ENCODE measurements at regions not wholly inside any gene's neighbourhood (a gene's known extent, or its start where the extent isn't known, plus 50 kb on each side); places are given as distances from the start of the nearest gene placed in this dataset.

DNA sequence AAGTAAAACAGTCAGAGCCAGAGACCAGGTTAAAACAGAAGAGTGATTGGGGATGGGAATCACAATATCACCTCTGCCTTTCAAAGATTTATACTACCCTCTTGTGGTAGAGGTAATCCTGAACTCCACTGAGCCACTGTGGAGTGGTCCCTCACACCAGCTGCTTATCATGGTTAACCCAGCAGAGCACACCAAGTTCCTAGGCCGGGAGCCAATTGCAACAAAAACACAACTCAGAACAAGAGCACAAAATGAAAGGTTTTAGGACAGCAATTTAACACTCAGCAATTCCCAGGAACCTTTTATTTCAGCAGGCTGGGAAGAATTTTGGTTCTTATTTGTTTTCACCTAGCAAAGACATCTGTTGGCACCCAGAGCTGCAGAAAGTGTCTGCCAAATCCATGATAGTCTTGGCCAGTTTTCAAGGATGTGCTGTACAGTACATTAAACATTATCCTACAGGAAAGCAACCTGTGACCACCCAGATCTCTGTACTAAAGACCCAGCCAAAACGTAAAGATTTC is 220.5 kb upstream of the ATXN7L3B start:
- TF ChIP-seq, protein P1, sequence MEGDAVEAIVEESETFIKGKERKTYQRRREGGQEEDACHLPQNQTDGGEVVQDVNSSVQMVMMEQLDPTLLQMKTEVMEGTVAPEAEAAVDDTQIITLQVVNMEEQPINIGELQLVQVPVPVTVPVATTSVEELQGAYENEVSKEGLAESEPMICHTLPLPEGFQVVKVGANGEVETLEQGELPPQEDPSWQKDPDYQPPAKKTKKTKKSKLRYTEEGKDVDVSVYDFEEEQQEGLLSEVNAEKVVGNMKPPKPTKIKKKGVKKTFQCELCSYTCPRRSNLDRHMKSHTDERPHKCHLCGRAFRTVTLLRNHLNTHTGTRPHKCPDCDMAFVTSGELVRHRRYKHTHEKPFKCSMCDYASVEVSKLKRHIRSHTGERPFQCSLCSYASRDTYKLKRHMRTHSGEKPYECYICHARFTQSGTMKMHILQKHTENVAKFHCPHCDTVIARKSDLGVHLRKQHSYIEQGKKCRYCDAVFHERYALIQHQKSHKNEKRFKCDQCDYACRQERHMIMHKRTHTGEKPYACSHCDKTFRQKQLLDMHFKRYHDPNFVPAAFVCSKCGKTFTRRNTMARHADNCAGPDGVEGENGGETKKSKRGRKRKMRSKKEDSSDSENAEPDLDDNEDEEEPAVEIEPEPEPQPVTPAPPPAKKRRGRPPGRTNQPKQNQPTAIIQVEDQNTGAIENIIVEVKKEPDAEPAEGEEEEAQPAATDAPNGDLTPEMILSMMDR (IDR thresholded peaks at IDR 0.05), result peak; percentile 85

DNA sequence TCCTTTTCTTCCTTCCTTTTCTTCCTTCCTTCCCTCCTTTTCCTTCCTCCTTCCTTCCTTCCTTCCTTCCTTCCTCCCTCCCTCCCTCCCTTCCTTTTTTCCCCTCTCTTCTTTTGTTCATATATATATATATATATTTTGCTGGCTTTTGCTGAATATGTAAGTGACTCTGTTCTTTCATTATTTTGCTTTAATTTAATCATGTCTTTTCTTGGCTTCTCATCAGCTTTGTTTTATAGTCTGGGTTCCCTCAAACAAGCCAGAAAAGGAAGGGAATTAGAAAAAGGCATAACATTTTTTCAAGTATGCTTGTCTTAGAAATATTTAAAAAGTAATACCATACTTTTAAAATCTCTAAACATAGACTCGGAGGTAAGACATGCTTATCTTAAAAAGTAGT is 219.9 kb upstream of the ATXN7L3B start:
- TF ChIP-seq, protein P1 (IDR thresholded peaks at IDR 0.05), result no peak

DNA sequence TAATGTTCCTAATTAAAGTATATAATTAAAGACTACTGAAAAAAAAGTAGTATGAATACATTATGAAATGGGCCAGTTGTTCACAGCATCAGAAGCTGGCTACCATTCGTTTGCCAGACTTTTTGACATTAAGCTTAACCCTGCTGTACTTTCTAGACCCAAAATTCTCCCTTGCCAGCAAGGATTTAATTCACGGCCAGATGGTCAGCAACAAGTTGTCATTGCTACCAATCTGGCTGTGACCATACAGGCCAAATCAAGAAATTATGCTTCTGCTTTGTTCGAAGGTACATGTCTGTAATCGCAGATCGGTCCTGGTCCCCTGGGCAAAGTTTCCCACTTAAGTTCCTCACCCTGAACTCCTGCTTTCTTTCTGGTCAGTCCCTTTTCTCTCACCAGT is 217.7 kb upstream of the ATXN7L3B start:
- TF ChIP-seq, protein P1 (IDR thresholded peaks at IDR 0.05), result no peak

DNA sequence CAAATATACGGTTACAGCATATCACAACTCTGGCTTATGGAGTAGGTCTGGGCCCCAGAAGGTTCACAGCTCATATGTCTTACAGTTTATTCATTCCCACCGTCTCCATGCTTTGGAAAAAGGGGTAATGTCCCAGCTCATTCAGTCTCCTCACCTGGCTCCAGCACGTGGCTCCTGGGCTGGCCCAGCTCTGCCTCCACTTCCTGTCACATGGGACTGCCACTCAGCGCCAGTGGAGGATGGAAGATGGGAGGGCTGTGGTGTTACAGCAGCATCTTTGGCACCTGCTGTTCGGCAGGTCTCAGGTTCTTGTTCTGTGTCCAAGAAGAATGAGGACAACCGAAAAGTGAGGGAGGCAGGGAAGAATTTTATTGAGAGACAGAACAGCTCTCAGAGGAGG is 216.3 kb upstream of the ATXN7L3B start:
- TF ChIP-seq, protein P1 (IDR thresholded peaks at IDR 0.05), result no peak

DNA sequence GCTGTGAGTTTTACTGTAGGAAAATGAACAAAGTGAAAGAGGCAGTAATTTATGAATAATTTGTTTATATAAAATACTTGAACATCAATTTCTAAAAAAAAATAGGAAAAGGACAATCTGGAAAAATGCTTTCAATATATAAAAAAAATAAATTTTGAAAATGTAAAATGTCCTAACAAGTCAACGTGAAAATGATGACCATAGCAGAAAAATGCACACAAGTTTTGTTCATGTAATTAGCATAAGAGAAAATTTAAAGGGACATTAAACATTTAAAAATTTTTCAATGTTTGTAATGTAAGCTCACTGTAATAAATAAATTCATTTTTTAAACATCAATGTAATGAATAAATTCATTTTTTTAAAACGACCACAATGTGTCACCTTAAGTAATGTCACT is 214.8 kb upstream of the ATXN7L3B start:
- TF ChIP-seq, protein P1 (IDR thresholded peaks at IDR 0.05), result no peak

DNA sequence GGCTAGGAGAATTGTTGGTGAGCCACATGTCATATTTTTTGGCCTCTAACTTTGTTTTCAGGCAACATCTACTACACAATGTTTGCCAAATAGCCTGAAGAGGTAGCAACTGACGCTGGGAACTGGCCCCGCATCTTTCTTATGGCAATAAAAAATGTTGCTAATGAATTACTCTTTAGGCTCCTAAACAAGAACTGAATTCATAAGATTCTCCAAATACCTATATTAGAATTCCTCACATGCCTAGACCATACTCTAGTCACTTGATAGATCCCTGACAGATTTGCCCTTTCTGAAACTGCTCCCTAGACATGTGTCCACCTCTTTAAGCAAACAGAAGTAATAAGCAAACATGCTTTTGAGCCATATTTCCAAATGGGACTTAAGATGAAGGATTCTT is 209.0 kb upstream of the ATXN7L3B start:
- TF ChIP-seq, protein P1 (IDR thresholded peaks at IDR 0.05), result no peak

DNA sequence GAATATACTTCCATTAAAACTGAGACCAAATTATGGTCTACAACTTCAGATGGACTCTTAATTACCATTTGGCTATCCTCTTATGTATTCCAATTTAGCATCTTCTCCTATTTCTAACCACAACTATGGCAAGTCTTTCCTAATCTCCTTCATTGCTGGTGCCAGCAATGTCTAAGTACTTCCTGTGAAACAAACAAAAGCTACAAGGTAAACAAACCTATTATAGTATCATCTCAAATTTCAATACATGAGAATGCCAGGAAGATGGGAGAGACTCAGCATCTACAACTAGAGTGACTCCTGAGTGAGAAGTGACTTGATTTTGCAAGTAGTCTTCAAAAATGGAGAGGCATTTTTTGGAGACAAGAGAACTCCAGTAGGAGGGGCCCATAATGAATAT is 202.9 kb upstream of the ATXN7L3B start:
- TF ChIP-seq, protein P1 (IDR thresholded peaks at IDR 0.05), result no peak

DNA sequence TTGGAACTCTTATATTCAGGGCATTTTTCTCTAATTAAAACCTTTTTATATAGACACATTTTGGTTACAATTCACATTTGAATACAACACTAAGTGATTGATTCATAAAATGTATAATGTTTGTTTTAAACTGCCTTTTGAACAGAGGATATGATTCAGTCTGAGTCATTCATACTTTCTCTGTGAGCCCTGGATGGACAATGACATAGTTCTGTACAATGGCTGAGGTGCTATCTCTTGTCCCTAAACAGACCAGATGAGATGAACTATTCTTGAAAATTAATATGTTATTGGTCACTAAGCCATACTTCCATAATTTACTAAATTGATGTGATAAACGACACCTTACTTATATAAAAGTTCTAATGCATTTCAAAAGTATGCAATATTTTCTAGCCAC is 199.7 kb upstream of the ATXN7L3B start:
- TF ChIP-seq, protein P1 (IDR thresholded peaks at IDR 0.05), result no peak
